Epidermal melanocyte (primary cell): ENCODE measurements at regions not wholly inside any gene's neighbourhood (a gene's known extent, or its start where the extent isn't known, plus 50 kb on each side); places are given as distances from the start of the nearest gene placed in this dataset.
A peak's percentile ranks its signal among the peaks of the same experiment; 100 is the strongest.

Experiments
- DNase-seq: peaks from one replicate; pipeline ENCODE4 v3.0.0; 2011; ENCODE audit warnings: low spot score; ENCODE audit not compliant: insufficient read length

DNA sequence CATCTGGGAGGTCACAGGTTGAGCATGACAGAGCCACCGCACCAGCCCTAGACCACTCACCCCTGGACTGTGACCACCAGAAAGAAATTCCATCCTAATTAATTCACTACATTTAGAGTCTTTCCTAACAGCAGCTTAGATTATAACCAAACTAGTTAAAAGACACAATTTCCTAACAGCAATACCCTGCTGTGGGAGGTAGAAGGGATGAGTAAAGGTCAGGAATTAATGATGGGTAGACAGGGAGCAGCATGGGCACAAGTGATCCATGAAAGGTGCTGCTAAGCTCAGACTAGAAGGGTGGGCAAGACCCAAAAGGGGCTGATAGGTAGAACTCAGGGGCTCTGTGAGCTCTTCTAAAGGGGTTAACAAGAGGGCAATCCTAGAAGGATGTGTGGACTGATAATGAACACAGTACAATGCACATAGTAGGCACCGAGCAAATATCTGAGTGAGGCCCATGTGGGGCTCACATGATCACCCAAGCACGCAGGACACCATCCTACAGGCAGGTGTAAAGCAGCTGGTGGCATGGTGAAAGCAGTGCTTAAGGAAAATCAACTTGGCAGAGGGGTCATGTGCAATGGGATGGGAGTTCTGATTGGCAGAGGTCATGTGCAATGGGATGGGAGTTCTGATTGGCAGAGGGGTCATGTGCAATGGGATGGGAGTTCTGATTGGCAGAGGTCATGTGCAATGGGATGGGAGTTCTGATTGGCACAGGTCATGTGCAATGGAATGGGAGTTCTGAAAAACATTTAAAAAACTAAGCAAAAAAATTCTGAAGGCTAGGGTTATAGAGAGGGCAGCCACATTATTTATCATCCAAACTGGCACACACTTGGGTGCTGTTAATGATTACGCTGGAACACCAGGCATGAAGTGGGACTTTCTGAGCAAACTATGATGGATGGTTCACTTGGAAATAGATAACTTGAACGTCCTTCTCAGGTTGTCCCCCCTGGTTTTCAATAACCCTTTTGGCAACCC, 188.2 kb upstream of the FOXQ1 start:
- no peak for DNase-seq

DNA sequence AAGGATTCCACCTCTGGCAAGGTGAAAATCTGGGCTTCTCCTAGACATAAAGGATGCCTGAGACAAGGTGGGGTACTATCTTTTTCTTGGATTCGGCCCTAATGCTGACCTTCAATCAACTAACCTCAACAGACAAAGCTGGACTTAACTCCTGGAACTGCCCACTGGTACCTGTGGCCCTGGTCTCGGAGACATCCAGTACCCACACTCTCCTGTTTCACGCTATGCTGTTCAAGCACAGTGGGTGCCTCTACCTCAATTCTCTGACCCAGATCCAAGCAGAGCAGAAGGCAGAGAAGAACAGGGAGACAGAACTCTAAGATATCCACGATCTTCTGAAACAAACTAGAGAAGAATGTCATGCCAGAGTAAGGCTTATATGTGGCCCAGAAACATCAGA, 189.8 kb upstream of the FOXQ1 start:
- no peak for DNase-seq

DNA sequence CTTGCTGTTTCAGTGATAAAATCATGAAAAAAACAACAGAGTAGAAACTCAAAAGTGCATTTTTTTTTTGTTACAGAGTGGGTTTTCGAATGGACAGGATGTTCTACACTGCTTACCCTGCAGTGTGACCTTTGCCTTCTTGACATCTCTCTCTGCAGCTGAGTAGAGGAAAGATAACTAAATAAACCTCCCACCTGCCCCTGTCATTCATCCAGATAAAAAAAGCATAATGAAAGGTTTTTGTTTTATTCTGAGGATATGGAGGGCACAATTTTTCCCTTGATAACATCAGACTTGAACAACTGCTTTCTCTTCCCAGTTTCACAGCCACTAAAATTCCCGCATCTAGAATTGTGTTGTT, 193.6 kb upstream of the FOXQ1 start:
- DNase-seq: no peak

DNA sequence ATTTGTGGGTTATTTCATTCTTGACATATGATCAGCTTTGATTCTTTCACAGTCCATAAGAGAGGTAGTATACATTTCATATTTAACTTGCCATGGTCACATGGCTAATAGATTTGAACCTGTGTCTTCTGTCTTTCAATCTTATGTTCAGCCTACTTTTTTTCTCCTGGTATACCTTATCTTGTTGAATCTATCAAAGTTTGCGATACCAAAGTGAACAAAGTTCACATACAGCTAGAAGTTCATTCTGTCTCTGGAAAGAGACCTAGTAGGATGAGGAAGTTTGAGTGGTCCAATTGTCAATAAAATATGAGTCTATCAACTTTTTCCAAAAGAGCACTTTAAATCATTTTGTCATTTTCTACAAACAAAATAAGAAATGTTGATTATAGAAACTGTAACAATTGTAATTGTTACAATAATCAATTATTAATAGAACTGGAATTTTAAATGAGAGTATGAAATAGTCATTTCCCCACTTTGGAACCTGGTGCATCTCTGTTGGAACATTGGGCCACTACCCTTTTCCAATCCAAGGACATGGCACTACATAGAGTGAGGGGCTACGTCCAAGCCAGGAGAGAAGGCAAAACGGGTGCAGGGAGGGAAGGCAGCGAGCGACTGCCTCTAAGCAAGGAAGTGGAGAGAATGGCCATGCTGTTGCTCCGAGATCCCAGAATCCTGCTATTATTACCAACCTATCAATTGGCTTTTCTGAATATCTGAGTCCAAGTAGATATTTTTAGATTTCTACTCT, 194.2 kb upstream of the FOXQ1 start:
- no peak for DNase-seq

DNA sequence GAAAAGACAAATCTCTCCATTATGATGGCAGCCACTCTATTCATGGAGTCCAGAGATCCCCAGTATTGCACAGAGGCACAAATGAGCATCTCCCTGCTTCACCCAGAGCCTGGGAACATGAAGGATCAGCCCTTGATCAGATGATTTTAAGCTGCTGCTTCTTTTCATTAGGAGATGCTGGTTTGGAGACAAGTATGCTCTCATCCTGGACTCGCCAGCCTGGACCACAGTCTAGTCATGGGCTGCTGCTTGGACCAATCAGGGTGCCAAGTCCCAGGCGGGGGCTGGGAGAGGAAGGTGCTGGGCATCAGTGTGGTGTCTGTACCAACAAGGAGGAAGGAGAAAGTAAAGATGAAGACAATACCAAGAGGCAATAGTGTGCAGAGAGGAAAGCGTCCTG, 195.7 kb upstream of the FOXQ1 start:
- DNase-seq: no peak

DNA sequence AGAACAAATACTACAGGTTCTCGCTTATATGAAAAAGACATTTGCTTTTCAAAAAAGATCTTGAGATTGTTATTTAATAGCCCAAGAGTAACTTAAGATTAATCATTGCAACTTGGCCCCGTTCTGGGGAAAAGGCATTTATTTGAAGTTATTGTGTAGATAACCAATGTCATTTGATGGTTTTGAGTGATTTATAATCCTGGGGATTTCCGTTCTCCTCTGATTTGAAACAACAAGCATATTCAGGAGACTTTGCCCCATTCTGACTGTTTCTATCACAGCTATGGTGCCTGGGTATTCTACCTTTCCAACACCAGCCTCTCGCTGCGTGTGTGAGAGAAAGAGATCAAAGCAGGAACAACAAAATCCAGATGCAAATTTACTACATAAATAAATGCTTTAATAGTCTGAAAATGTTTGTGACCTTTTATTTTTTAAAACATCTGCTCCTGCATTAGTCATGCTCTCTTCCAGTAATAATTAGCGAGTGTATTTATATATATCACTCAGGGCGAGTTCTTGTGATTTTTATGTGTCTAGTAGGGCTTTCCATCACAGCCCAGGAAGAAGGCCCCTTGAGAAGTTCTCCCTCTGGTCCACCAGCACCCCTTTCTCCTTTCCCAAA, 197.9 kb upstream of the FOXQ1 start:
- DNase-seq: no peak

DNA sequence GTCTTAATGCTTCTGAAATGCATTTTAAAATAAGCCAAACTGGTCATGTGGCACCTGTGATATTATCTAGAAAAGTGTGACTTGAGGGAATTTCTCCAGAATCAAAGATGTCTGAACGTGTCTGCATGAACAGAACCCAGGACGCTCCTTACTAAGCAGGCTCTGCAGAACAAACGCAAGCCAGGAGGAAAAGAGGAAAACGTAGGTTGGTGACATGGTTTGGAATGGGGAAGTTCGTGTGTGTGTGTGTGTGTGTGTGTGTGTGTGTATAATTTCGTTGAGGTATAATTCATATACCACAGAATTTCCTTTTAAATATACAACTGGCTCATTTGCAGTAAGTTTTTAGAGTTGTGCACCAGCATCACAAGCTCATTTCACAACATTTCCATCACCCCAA, 200.5 kb upstream of the FOXQ1 start:
- no peak for DNase-seq

DNA sequence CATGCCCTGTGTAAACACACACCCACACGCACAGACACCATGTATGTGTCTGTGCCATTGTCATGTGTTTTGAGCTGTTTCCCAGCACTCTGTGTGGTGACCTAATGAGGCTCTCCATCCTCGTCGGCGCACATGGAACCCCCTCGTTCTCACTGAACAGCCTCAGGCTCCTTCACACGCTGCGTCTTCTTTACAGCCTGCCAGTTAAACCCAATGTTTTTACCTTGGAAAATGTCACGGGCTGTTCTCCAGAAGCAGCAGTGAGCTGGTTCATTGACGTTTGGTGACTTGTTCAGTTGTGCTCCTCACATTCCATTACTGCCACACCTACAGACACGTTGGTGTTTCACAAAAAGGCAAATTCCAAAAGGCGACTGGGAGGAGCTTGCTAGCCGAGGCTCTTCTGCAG, 201.0 kb upstream of the FOXQ1 start:
- DNase-seq: no peak

DNA sequence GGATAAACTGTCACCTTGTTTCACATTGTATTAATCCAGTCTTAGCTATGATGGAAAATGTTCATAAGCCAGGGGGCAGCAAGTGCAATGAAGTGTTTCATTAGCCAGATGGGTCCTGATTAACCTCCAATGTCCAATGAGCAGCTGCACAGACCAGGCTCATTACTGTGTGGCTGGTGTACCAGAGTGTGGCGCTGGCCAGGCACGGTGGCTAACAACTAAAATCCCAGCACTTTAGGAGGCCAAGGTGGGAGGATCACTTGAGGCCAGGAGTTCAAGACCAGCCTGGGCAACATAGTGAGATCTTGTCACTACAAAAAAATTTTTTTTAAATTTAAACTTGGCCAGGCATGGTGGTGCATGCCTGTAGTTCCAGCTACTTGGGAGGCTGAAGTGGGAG, 201.7 kb upstream of the FOXQ1 start:
- no peak for DNase-seq

DNA sequence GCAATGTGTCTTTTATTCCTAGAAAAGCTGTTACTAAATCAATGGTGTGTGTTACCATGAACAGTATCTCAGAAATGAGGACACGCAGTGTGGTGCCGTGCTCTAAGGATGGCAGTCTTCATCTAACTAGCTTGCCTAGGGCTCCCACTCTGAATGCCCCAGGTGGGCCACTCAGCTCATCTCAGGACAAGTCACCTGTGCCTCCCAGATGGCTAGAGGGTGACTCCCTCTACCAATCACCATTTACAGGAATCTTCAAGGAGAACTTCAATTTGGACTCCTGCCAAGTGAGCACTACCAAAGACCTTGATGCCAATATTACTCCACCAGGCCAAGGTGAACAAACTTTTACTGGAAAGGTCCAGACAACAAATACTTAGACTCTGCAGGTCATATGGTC, 202.8 kb upstream of the FOXQ1 start:
- no peak for DNase-seq

DNA sequence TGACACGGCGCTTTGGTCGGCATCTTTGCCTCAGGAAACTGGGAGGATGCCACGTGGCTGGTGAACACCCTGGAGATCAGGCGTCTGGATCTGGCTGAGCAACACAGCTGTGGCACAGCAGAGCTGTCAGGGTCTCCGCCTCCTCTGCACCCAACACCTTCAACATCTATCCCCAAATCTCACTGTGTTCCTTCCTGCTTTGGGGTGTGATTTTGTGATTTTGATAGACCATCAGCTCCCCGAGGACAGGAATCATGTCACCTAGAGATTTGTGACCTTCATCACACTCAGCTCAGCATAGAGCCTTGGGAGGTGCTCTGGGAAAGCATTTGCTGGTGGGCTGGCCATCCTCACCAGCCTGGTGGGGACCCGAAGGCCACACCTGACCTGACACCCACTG, 203.7 kb upstream of the FOXQ1 start:
- DNase-seq: no peak

DNA sequence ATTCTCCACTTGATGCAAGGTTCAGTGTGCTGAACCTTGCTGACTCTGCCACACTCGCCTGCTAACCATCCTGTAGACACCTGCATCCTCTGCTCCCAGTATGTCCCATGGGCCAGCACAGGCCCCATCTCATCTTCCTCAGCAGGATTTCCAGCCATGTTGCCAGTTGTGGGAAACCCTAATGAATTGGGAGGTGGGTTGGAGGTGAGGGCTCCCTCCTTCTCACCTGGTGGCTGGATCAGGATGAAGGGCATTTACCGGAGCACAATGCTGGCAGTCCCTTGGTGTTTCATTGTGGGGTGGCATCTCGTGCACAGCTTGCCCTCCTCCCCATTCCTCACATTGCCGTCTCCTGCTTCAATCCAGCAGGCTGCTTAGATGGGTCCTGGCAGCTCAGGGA, 204.3 kb upstream of the FOXQ1 start:
- DNase-seq: no peak

DNA sequence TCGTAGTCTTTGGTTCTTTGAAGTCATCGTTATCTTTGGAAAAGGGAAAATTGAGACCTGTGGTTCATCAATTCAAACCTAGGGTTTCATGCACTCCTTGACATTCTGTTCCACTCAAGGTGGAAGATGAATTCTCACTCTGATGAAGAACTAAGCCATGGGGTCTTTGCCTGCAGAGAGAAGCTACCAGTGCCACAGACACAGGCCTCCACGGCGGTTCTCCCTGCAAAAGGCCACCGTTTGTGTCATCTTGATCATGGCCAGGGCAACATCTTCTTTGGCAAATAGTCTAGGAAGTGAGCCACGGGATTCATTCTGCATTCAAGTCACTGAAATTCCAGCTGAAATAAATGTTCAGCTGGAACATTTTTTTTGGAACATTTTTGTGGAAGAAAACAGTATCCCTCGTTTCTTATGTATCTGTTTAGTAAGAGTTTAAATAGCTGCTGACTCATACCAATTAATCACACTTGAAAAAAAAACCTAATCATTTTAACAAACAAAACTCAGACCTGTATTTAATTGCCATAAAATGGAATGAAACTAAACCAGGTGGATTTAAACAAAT, 206.0 kb upstream of the FOXQ1 start:
- DNase-seq: no peak

DNA sequence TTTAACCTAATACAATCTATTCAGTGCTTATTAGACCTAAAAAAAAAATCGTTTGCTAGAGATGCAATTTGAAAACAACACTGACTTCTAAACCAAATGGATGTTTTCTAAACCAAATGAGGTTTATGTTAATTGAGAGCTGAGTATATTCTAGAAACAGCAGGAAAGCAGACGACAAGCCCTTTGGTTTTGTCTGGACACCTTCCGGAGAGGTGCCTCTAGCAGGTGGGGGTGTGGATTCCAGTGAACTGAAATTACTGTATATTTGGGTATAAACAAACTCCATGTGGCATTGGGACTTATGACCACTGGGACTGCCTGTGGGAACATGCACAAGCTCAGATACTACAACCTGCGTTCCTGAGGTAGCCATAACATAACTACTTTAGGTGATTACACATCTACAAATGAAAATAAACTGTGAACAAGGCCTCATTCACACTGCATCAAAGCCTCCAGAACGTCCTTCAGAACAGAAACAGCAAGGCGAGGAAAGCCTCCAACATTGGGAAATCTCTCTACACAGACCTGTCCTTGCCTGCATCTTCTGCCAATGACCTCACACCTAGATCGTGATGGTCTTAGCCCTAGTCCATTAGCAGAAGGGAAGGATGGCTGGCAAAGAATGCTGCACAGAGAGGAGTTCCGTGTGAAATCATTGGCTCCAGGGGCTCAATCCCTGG, 206.8 kb upstream of the FOXQ1 start:
- no peak for DNase-seq

DNA sequence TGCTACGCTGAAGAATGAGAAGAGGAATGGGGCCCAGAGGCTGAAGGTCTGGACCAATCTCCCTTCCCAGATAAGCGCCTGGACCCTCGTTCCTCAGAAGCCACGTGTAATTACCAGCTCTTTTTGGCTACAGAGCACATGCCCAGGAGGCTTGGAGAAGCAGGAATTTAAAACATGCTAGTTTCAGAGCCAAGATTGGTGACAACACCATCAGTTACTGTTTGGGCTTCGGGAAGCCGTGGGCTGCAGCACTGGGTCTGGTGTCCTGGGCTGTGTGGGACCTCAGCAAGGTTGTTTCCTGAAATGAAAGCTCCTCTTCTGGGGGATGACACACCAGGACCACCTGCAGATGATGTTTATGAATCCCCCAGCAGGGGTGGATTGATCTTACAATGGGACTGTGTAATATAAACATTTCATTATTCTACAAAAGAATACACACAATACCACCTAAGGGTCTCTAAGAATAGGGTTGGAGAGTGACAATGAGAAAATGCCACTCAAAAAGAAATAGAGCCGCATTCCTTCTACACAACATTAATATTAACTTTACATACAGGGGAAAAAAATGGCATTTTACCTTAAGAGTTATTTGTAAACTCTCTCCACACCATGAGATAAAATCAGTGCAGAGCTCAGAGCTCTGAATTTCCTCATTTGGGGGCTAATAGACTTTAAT, 207.8 kb upstream of the FOXQ1 start:
- DNase-seq: no peak

DNA sequence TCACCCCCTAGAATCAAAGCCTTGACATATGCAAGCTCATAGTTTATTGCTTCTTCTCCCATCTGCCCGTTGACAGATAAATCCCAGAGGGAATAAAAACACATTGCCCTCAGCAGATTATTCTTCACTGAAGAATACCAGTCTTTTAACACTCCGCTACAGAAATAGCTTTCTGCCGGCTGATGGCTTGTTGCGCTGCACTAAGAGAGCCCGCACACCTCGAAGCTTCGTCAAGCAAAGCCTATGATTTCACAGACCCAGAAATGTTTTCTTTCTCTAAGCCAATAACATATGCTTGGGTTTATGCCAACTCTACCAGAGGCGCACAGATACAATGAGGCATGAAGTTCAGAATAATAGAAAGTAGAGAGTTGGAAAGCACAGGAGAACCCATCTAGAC, 208.9 kb upstream of the FOXQ1 start:
- DNase-seq: no peak

DNA sequence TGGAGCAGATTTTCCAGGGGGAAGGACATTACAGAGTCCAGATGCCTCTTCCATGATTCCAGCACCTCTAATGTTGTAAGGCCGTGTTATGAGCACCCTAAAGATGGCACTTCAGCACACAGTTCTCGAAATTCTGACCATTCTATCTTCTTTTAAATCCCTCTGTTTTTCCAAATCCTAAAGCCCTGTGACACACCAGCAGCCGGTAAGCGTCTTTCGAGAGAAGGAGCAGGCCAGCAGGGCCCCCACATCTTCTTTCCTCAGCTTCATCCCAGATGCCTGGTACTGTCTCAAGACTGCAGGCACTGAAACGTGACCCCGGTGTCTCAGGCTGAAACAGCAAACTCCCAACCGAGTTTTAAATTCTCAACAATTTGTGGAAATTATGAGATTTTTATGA, 211.6 kb upstream of the FOXQ1 start:
- DNase-seq: no peak

DNA sequence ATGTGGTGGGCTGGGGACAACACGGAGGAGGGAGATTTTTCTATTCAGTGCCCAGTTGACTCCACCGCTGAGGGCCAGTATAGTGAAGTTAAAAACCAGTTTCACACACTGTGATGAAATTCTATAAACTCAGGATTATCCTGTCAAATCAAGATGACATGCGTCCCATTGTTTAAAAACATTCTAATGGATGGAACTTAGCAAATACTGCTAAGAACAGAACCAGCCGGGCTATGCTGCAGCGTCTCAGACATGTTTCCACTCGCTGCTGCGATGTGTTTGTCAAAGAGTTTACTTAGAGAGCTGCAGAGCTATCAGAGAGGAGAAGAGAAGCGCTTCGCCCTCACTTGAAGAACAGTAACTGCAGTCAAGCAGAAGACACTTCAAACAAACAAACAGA, 212.6 kb upstream of the FOXQ1 start:
- DNase-seq: no peak

DNA sequence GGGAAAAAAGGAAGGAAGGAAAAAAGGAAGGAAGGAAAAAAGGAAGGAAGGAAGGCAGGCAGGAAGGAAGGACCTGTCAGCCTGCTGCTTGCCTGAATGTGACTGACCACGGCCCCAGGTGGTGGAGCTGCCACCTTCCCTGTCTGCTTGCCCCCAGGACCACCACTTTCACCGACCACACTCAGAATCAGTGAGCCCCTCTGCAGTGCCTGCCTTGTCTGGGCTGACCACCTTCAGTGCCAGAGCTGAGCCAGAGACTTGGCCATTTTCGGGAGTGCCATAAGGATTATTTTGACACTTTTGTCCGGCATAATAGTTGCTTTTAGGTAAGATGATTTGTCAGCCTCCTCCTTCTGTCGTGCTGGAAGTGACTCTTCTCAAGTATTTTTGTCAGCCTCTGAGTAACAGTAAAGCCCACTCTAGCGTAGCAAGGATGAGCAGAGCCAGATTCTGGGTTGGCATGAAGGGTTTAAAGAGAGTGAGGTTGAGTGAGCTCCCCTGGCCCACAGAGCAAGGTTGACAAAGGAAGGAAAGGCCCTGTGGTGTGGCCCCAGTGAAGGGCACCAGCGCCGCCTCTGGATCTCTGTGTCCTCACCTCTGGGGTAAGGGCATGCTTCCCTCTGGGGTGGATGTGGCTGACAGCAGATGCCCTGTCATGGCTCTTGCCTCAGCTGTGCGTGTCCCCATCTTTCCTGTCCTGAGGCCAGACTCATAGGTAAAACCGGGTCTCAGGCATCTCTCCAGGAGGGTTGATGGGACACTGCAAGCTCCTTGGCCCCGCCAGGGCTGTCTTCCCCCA, 214.7 kb upstream of the FOXQ1 start:
- DNase-seq: no peak

DNA sequence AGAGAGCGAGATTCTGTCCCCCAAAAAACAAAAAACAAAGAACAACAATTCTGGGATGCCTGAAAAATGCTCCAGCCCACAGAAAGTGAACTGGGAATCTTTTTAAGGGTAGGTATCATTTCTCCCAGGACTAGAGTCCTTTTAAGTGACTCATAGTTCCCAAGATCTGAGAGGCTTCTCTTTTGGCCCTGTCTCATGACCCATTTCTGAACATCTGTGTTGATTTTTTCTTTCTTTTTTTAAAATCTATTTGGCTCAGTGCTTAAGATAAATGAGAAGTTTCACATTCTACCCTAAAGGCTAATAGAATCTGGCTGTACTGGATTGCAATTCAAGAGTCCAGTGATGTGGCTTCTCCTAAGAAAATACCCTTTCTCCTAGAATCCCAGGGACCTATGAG, 217.6 kb upstream of the FOXQ1 start:
- DNase-seq: peak; percentile 29
